ENCODE measurements at regions not wholly inside any gene's neighbourhood (a gene's known extent, or its start where the extent isn't known, plus 50 kb on each side); places are given as distances from the start of the nearest gene placed in this dataset.

DNA sequence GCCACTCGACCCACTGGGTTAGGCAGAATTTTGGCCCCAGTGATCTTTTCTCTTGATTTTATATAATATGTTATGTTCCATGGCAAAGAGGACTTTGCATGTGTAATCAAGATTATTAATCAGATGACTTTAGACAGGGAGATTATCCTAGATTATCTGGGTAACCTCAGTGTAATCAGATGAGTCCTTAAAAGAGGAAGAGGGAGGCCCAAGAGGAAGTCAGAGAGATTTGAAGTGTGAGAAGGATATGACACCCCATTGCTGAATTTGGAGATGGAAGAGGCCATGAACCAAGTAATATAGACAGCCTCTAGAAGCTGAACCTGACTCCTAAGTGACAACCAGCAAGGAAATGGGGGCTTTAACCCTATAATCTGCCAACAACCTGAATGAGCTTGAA, 117.1 kb upstream of the CSF3R start:
- no peak overlapping the region for H3K27ac Mint-ChIP-seq
- H3K9me3 ChIP-seq (ENCODE audit: control extremely low read depth in 1 of 3, control insufficient read depth in 2 of 3, insufficient read depth in 1 of 3, low read length in 2 of 3), result no peaks in the 10 kb centered on the region
- H3K79me2 ChIP-seq (ENCODE audit: control insufficient read depth, insufficient read depth, low read length), result no peaks in the 10 kb centered on the region
- POLR2A ChIA-PET, result no interaction called here
- H4K20me1 ChIP-seq (ENCODE audit: control insufficient read depth, insufficient read depth, low read length, poor library complexity, severe bottlenecking), result no peaks in the 10 kb centered on the region
- no peak overlapping the region for H3K9ac ChIP-seq (ENCODE audit: low read length)
- TF ChIP-seq EZH2 (IDR thresholded peaks at IDR 0.05; ENCODE audit: borderline replicate concordance, insufficient read depth, low read depth, low read length, poor library complexity, severe bottlenecking) (no peak), CTCF (IDR thresholded peaks at IDR 0.05) (no peak)
- H3K9me3 Mint-ChIP-seq (ENCODE audit: insufficient read depth), result peaks cover 2% of the 10 kb centered on the region
- H3K4me2 ChIP-seq (replicated peaks; ENCODE audit: low read depth, low read length, poor library complexity, severe bottlenecking), result no peak overlapping the region
- intact Hi-C loops (cut with micrococcal nuclease), result no loop called here
- no peak overlapping the region for H3K27ac ChIP-seq (ENCODE audit: low read length in 2 of 2)
- CTCF ChIA-PET, result no interaction called here
- no peak overlapping the region for H2AFZ ChIP-seq (ENCODE audit: insufficient read depth, low read depth, low read length, poor library complexity, severe bottlenecking)
- no peak overlapping the region for H3K4me3 ChIP-seq (ENCODE audit: control extremely low read depth in 1 of 5, extremely low read depth in 1 of 5, insufficient read depth in 1 of 5, low read depth in 2 of 5, low read length in 4 of 5)
- ATAC-seq (ENCODE audit: low read depth) (no peak), DNase-seq (no peak)
- H3K27me3 ChIP-seq (replicated peaks in 1 of 4; ENCODE audit: control extremely low read depth in 1 of 4, control insufficient read depth in 3 of 4, insufficient read depth in 4 of 4, low read length in 3 of 4), result peaks cover 0 to 8% (median 5%) of the 10 kb centered on the region in 4 experiments
- H3K4me1 ChIP-seq (ENCODE audit: control insufficient read depth in 2 of 2, insufficient read depth in 2 of 2, low read length in 2 of 2), result no peaks in the 10 kb centered on the region
- no peaks in the 10 kb centered on the region for H3K4me1 Mint-ChIP-seq
- WGBS (ENCODE audit: insufficient coverage), result no CpG with 5 or more reads among the region's 1 CpG
- H3K27me3 Mint-ChIP-seq, result peaks cover 31% of the 10 kb centered on the region
- no peaks in the 10 kb centered on the region for H3K36me3 ChIP-seq (replicated peaks in 1 of 2; ENCODE audit: control extremely low read depth in 1 of 2, control insufficient read depth in 1 of 2, extremely low read depth in 1 of 2, insufficient read depth in 2 of 2, low read length in 1 of 2)
- no peak overlapping the region for H3K4me3 Mint-ChIP-seq

GRCh38 chr1:36597514-36597913, 114.8 kb upstream of the CSF3R start:
- no peaks in the 10 kb centered on the region for H3K9me3 Mint-ChIP-seq (ENCODE audit: insufficient read depth)
- Histone ChIP-seq H3K36me3 (replicated peaks in 1 of 2; ENCODE audit: control extremely low read depth in 1 of 2, control insufficient read depth in 1 of 2, extremely low read depth in 1 of 2, insufficient read depth in 2 of 2, low read length in 1 of 2) (no peaks in the 10 kb centered on the region), H3K4me2 (replicated peaks; ENCODE audit: low read depth, low read length, poor library complexity, severe bottlenecking) (no peak overlapping the region), H3K27ac (ENCODE audit: low read length in 2 of 2) (no peak overlapping the region), H3K27me3 (replicated peaks in 1 of 4; ENCODE audit: control extremely low read depth in 1 of 4, control insufficient read depth in 3 of 4, insufficient read depth in 4 of 4, low read length in 3 of 4) (peaks cover 0 to 8% (median 5%) of the 10 kb centered on the region in 4 experiments), H3K9me3 (ENCODE audit: control extremely low read depth in 1 of 3, control insufficient read depth in 2 of 3, insufficient read depth in 1 of 3, low read length in 2 of 3) (no peaks in the 10 kb centered on the region), H3K9ac (ENCODE audit: low read length) (no peak overlapping the region), H3K4me1 (ENCODE audit: control insufficient read depth in 2 of 2, insufficient read depth in 2 of 2, low read length in 2 of 2) (no peaks in the 10 kb centered on the region), H3K79me2 (ENCODE audit: control insufficient read depth, insufficient read depth, low read length) (no peaks in the 10 kb centered on the region), H3K4me3 (ENCODE audit: control extremely low read depth in 1 of 5, extremely low read depth in 1 of 5, insufficient read depth in 1 of 5, low read depth in 2 of 5, low read length in 4 of 5) (no peak overlapping the region), H4K20me1 (ENCODE audit: control insufficient read depth, insufficient read depth, low read length, poor library complexity, severe bottlenecking) (no peaks in the 10 kb centered on the region), H2AFZ (ENCODE audit: insufficient read depth, low read depth, low read length, poor library complexity, severe bottlenecking) (no peak overlapping the region)
- CTCF ChIA-PET, result no interaction called here
- DNase-seq (no peak), ATAC-seq (ENCODE audit: low read depth) (no peak)
- intact Hi-C loops (cut with micrococcal nuclease), result no loop called here
- H3K4me3 Mint-ChIP-seq, result no peak overlapping the region
- peaks cover 24% of the 10 kb centered on the region for H3K27me3 Mint-ChIP-seq
- H3K27ac Mint-ChIP-seq, result no peak overlapping the region
- no peaks in the 10 kb centered on the region for H3K4me1 Mint-ChIP-seq
- POLR2A ChIA-PET, result no interaction called here
- TF ChIP-seq CTCF (IDR thresholded peaks at IDR 0.05) (no peak), EZH2 (IDR thresholded peaks at IDR 0.05; ENCODE audit: borderline replicate concordance, insufficient read depth, low read depth, low read length, poor library complexity, severe bottlenecking) (no peak)
- 100% methylated on average over 3 of the region's 5 CpGs for WGBS (ENCODE audit: insufficient coverage)

Measured in B cell (primary cell).